Neural cell (in vitro differentiated cells): ENCODE measurements at regions not wholly inside any gene's neighbourhood (a gene's known extent, or its start where the extent isn't known, plus 50 kb on each side); places are given as distances from the start of the nearest gene placed in this dataset.
"Not testable (repeated sequence)": the region's sequence is repeated elsewhere in the genome, so short reads cannot be mapped to it uniquely, and the experiment has no call there.

Experiments
- H2AFZ ChIP-seq: fragments of 200-600, 300-800 bp; sonication (generic), shearing (Covaris generic); 2 replicates; pipeline ENCODE4 v1.6.0; 2014; ENCODE audit warnings: low read depth, mild to moderate bottlenecking, antibody characterized with exemption, low read length, moderate library complexity
- H3F3A ChIP-seq: fragments of 200-600 bp; shearing (Covaris generic); 2 replicates; pipeline ENCODE4 v1.6.1; 2016; ENCODE audit warnings: mild to moderate bottlenecking, moderate library complexity, mixed read lengths, antibody characterized with exemption, low read length; ENCODE audit not compliant: insufficient read depth, poor library complexity, severe bottlenecking
- H3K27ac ChIP-seq: fragments of 200-600, 300-800 bp; sonication (generic), shearing (Covaris generic); 2 replicates; pipeline ENCODE4 v1.5.1; 2014; ENCODE audit warnings: mild to moderate bottlenecking, low read length, moderate library complexity
- H3K27me3 ChIP-seq: fragments of 300-800, 200-600 bp; sonication (generic), shearing (Covaris generic); 2 replicates; pipeline ENCODE4 v1.6.0; 2014; ENCODE audit warnings: mild to moderate bottlenecking, low read depth, low read length, moderate library complexity; ENCODE audit not compliant: insufficient read depth
- H3K36me3 ChIP-seq: fragments of 300-800, 200-600 bp; sonication (generic), shearing (Covaris generic); 2 replicates; pipeline ENCODE4 v1.5.1; 2014; ENCODE audit warnings: mild to moderate bottlenecking, antibody characterized with exemption, low read length, moderate library complexity; ENCODE audit not compliant: insufficient read depth
- H3K4me2 ChIP-seq: fragments of 300-800, 200-600 bp; sonication (generic), shearing (Covaris generic); 2 replicates; pipeline ENCODE4 v1.6.0; 2014; ENCODE audit warnings: mild to moderate bottlenecking, low read length
- H3K4me3 ChIP-seq: fragments of 300-800, 200-600 bp; sonication (generic), shearing (Covaris generic); 2 replicates; pipeline ENCODE4 v1.5.1; 2014; ENCODE audit warnings: mild to moderate bottlenecking, low read length, moderate library complexity
- H3K79me2 ChIP-seq: fragments of 200-600 bp; shearing (Covaris generic); replicated peaks from 2 replicates; pipeline ENCODE4 v1.6.0; 2014; ENCODE audit warnings: mild to moderate bottlenecking, low read length, moderate library complexity; ENCODE audit not compliant: insufficient read depth
- H3K9ac ChIP-seq: fragments of 300-800, 200-600 bp; sonication (generic), shearing (Covaris generic); 2 replicates; pipeline ENCODE4 v1.6.1; 2016; ENCODE audit warnings: mild to moderate bottlenecking, low read length, mixed read lengths
- H3K9me2 ChIP-seq: fragments of 200-600 bp; shearing (Covaris generic); 2 replicates; pipeline ENCODE4 v1.6.1; 2016; ENCODE audit warnings: mild to moderate bottlenecking, low read length, mixed read lengths; ENCODE audit not compliant: insufficient read depth
- H3K9me3 ChIP-seq: fragments of 200-600, 300-800 bp; sonication (generic), shearing (Covaris generic); 2 replicates; pipeline ENCODE4 v1.6.1; 2016; ENCODE audit warnings: mild to moderate bottlenecking, mixed run types, low read length, moderate library complexity, mixed read lengths
- H4K20me1 ChIP-seq: fragments of 200-600 bp; shearing (Covaris generic); 2 replicates; pipeline ENCODE4 v1.6.1; 2016; ENCODE audit warnings: mild to moderate bottlenecking, mixed run types; ENCODE audit not compliant: insufficient read depth
- EZH2 ChIP-seq: fragments of 200-600, 300-800 bp; shearing (Covaris generic), sonication (generic); IDR thresholded peaks from 2 replicates; pipeline ENCODE4 v1.6.1; 2014; ENCODE audit warnings: antibody characterized with exemption, low read length, borderline replicate concordance, mild to moderate bottlenecking; ENCODE audit not compliant: insufficient read depth, poor library complexity, severe bottlenecking
- MXI1 ChIP-seq: fragments of 450-650 bp; conservative IDR thresholded peaks from 2 replicates; pipeline ENCODE4 v1.6.1; 2014; ENCODE audit warnings: antibody characterized with exemption, mild to moderate bottlenecking; ENCODE audit not compliant: poor library complexity, severe bottlenecking
- POLR2AphosphoS5 ChIP-seq: IDR thresholded peaks from 2 replicates; pipeline ENCODE4 v1.6.1; 2012
- RAD21 ChIP-seq: fragments of 450-650 bp; conservative IDR thresholded peaks from 2 replicates; pipeline ENCODE4 v1.6.1; 2014; ENCODE audit warnings: antibody characterized with exemption, mild to moderate bottlenecking, moderate library complexity
- SMC3 ChIP-seq: fragments of 450-650 bp; conservative IDR thresholded peaks from 2 replicates; pipeline ENCODE4 v1.6.1; 2014; ENCODE audit warnings: antibody characterized with exemption, mild to moderate bottlenecking, moderate library complexity; ENCODE audit not compliant: poor library complexity
- TAF1 ChIP-seq: IDR thresholded peaks from 2 replicates; pipeline ENCODE4 v1.6.1; 2012; ENCODE audit warnings: low read depth
- TF ChIP-seq, protein P1 (sequence below): fragments of 450-650 bp; IDR thresholded peaks from 2 replicates; pipeline ENCODE4 v1.5.1; 2014; ENCODE audit warnings: antibody characterized with exemption, mild to moderate bottlenecking, moderate library complexity; ENCODE audit not compliant: poor library complexity, severe bottlenecking

- Histone ChIP-seq H3F3A (no peaks in the 10 kb centered on the region), H3K27ac (no peak overlapping the region), H3K4me3 (no peak overlapping the region), H3K4me2 (no peak overlapping the region), H3K36me3 (no peaks in the 10 kb centered on the region), H3K9me2 (no peaks in the 10 kb centered on the region), H3K9me3 (no peaks in the 10 kb centered on the region), H4K20me1 (no peaks in the 10 kb centered on the region), H2AFZ (no peak overlapping the region), H3K9ac (no peak overlapping the region), H3K79me2 (no peaks in the 10 kb centered on the region), H3K27me3 (no peaks in the 10 kb centered on the region)
- no peak for TF ChIP-seq TAF1
- TF ChIP-seq POLR2AphosphoS5 = no peak
- TF ChIP-seq SMC3 = no peak
- TF ChIP-seq, protein P1, sequence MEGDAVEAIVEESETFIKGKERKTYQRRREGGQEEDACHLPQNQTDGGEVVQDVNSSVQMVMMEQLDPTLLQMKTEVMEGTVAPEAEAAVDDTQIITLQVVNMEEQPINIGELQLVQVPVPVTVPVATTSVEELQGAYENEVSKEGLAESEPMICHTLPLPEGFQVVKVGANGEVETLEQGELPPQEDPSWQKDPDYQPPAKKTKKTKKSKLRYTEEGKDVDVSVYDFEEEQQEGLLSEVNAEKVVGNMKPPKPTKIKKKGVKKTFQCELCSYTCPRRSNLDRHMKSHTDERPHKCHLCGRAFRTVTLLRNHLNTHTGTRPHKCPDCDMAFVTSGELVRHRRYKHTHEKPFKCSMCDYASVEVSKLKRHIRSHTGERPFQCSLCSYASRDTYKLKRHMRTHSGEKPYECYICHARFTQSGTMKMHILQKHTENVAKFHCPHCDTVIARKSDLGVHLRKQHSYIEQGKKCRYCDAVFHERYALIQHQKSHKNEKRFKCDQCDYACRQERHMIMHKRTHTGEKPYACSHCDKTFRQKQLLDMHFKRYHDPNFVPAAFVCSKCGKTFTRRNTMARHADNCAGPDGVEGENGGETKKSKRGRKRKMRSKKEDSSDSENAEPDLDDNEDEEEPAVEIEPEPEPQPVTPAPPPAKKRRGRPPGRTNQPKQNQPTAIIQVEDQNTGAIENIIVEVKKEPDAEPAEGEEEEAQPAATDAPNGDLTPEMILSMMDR = no peak
Observed at GRCh38 chr7:76129366-76129765, 72.3 kb upstream of the SRRM3 start.

DNA sequence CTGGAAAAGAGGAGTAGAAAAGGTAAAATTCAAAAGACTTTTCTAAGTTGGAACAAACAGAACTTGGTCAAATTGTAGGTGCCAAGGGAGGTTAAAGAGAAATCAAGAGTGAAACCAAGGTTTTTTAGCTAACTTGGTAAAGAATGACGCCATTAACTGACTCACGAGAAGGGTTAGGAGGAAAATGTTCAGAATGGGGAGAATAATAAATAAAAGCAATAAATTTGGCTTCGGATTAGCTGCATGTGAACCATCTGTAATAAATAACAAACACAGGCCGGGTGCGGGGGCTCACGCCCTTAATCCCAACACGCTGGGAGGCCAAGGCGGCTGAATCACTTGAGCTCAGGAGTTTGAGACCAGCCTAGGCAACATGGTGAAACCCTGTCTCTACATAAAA, 71.9 kb upstream of the SRRM3 start:
- Histone ChIP-seq H2AFZ (no peak overlapping the region), H3K36me3 (no peaks in the 10 kb centered on the region), H3K27me3 (no peaks in the 10 kb centered on the region), H3K4me2 (no peak overlapping the region), H3K9me3 (no peaks in the 10 kb centered on the region), H3F3A (no peaks in the 10 kb centered on the region), H3K79me2 (no peaks in the 10 kb centered on the region), H3K9ac (no peak overlapping the region), H3K9me2 (no peaks in the 10 kb centered on the region), H4K20me1 (no peaks in the 10 kb centered on the region), H3K27ac (no peak overlapping the region), H3K4me3 (no peak overlapping the region)
- TF ChIP-seq MXI1 (no peak), SMC3 (no peak), EZH2 (no peak), POLR2AphosphoS5 (no peak)

DNA sequence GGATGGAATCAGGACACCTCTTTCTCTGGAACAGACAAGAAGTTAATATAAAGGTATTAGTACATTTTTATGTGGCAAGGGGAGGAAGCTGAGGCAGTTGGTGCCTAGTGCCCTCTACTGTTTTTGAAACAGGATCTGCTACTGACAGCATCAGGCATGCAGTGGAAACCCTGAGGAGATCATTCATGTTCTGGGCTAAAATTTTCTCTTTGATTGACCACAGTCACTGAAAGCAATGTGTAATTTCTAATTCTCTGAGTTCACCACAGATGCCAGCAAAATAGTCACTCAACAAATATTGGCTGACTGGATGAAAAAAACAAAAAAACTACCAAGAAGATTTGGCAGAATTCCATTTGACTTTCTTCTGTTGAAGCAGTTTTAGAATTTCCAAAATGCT, 71.0 kb upstream of the SRRM3 start:
- not testable (repeated sequence) for H4K20me1 ChIP-seq, H3K27me3 ChIP-seq, H3K9me2 ChIP-seq, H3K27ac ChIP-seq, H3K36me3 ChIP-seq, H3K79me2 ChIP-seq, H3K9me3 ChIP-seq, H3F3A ChIP-seq, H3K4me2 ChIP-seq, H3K4me3 ChIP-seq, H3K9ac ChIP-seq, H2AFZ ChIP-seq
- peak; percentile 37 for TF ChIP-seq RAD21
- TF ChIP-seq, protein P1 = peak; percentile 55
